IPS-20b (cell line): ENCODE measurements at regions not wholly inside any gene's neighbourhood (a gene's known extent, or its start where the extent isn't known, plus 50 kb on each side); places are given as distances from the start of the nearest gene placed in this dataset.

Experiments used
- H3K27ac ChIP-seq: one replicate; pipeline ENCODE4 v1.5.1; 2013; ENCODE audit warnings: low read length
- H3K27me3 ChIP-seq: 2 replicates; pipeline ENCODE4 v1.6.1; 2013; ENCODE audit warnings: mild to moderate bottlenecking, low read length, inconsistent platforms; ENCODE audit not compliant: insufficient read depth
- H3K36me3 ChIP-seq: 2 replicates; pipeline ENCODE4 v1.6.1; 2013; ENCODE audit warnings: low read depth, mild to moderate bottlenecking, inconsistent platforms, low read length, moderate library complexity; ENCODE audit not compliant: insufficient read depth
- H3K4me1 ChIP-seq: 2 replicates; pipeline ENCODE4 v1.6.1; 2013; ENCODE audit warnings: mild to moderate bottlenecking, control low read depth, inconsistent platforms, low read length, moderate library complexity; ENCODE audit not compliant: insufficient read depth
- H3K4me3 ChIP-seq: 2 replicates; pipeline ENCODE4 v1.5.1; 2013; ENCODE audit warnings: mild to moderate bottlenecking, low read length, inconsistent platforms
- H3K9ac ChIP-seq: 2 replicates; pipeline ENCODE4 v1.6.1; 2013; ENCODE audit warnings: low read depth, mild to moderate bottlenecking, inconsistent platforms, low read length, moderate library complexity
- H3K9me3 ChIP-seq: 2 replicates; pipeline ENCODE4 v1.6.1; 2013; ENCODE audit warnings: mild to moderate bottlenecking, low read depth, low read length, inconsistent platforms; ENCODE audit not compliant: insufficient read depth

- Histone ChIP-seq H3K9me3 (no peaks in the 10 kb centered on the region), H3K36me3 (no peaks in the 10 kb centered on the region), H3K27ac (no peak overlapping the region), H3K4me3 (no peak overlapping the region), H3K9ac (no peak overlapping the region), H3K27me3 (no peaks in the 10 kb centered on the region), H3K4me1 (no peaks in the 10 kb centered on the region)
Observed at GRCh38 chr2:155080373-155080772, 381.9 kb downstream of the KCNJ3 start.

GRCh38 chr2:155070489-155070888 is 372.0 kb downstream of the KCNJ3 start:
- no peak overlapping the region for H3K9ac ChIP-seq
- H3K4me1 ChIP-seq: no peaks in the 10 kb centered on the region
- H3K9me3 ChIP-seq: no peaks in the 10 kb centered on the region

GRCh38 chr2:155062922-155063258 is 364.4 kb downstream of the KCNJ3 start:
- H3K4me3 ChIP-seq: no peak overlapping the region
- H3K9ac ChIP-seq: no peak overlapping the region
- no peaks in the 10 kb centered on the region for H3K27me3 ChIP-seq
- no peak overlapping the region for H3K27ac ChIP-seq
- H3K9me3 ChIP-seq: no peaks in the 10 kb centered on the region
- H3K36me3 ChIP-seq: no peaks in the 10 kb centered on the region
- no peaks in the 10 kb centered on the region for H3K4me1 ChIP-seq

More at GRCh38 chr2:155070489-155070888, 372.0 kb downstream of the KCNJ3 start:
- Histone ChIP-seq H3K36me3 (no peaks in the 10 kb centered on the region), H3K27ac (no peak overlapping the region), H3K27me3 (no peaks in the 10 kb centered on the region), H3K4me3 (no peak overlapping the region)

GRCh38 chr2:155062250-155062921 is 363.9 kb downstream of the KCNJ3 start:
- H3K36me3 ChIP-seq: no peaks in the 10 kb centered on the region
- H3K9ac ChIP-seq: no peak overlapping the region
- no peak overlapping the region for H3K27ac ChIP-seq
- H3K9me3 ChIP-seq: no peaks in the 10 kb centered on the region
- no peak overlapping the region for H3K4me3 ChIP-seq
- no peaks in the 10 kb centered on the region for H3K4me1 ChIP-seq
- no peaks in the 10 kb centered on the region for H3K27me3 ChIP-seq

- H3K27ac ChIP-seq: no peak overlapping the region
- H3K4me1 ChIP-seq: no peaks in the 10 kb centered on the region
- no peaks in the 10 kb centered on the region for H3K27me3 ChIP-seq
- no peak overlapping the region for H3K9ac ChIP-seq
- H3K36me3 ChIP-seq: no peaks in the 10 kb centered on the region
- H3K9me3 ChIP-seq: no peaks in the 10 kb centered on the region
- no peak overlapping the region for H3K4me3 ChIP-seq
Observed at GRCh38 chr2:155060896-155061295, 362.4 kb downstream of the KCNJ3 start.

- no peaks in the 10 kb centered on the region for H3K27me3 ChIP-seq
- no peak overlapping the region for H3K27ac ChIP-seq
- H3K9me3 ChIP-seq: no peaks in the 10 kb centered on the region
- H3K9ac ChIP-seq: no peak overlapping the region
- no peaks in the 10 kb centered on the region for H3K36me3 ChIP-seq
- no peak overlapping the region for H3K4me3 ChIP-seq
- no peaks in the 10 kb centered on the region; the same call in 1 of the 2 replicates for H3K4me1 ChIP-seq
Observed at GRCh38 chr2:155054712-155055111, 356.2 kb downstream of the KCNJ3 start.

GRCh38 chr2:155043097-155043496 is 344.6 kb downstream of the KCNJ3 start:
- H3K9me3 ChIP-seq: no peaks in the 10 kb centered on the region
- no peaks in the 10 kb centered on the region for H3K36me3 ChIP-seq
- H3K27me3 ChIP-seq: no peaks in the 10 kb centered on the region
- H3K4me3 ChIP-seq: no peak overlapping the region
- H3K4me1 ChIP-seq: no peaks in the 10 kb centered on the region
- H3K9ac ChIP-seq: no peak overlapping the region
- no peak overlapping the region for H3K27ac ChIP-seq

GRCh38 chr2:155035308-155035707 is 336.8 kb downstream of the KCNJ3 start:
- H3K27me3 ChIP-seq: no peaks in the 10 kb centered on the region
- H3K4me3 ChIP-seq: no peak overlapping the region
- no peaks in the 10 kb centered on the region for H3K9me3 ChIP-seq
- no peaks in the 10 kb centered on the region for H3K36me3 ChIP-seq
- H3K27ac ChIP-seq: no peak overlapping the region
- H3K9ac ChIP-seq: no peak overlapping the region
- H3K4me1 ChIP-seq: no peaks in the 10 kb centered on the region

GRCh38 chr2:155033652-155034051 is 335.2 kb downstream of the KCNJ3 start:
- Histone ChIP-seq H3K27ac (no peak overlapping the region), H3K9me3 (no peaks in the 10 kb centered on the region), H3K4me1 (no peaks in the 10 kb centered on the region), H3K9ac (no peak overlapping the region), H3K4me3 (no peak overlapping the region), H3K36me3 (no peaks in the 10 kb centered on the region), H3K27me3 (no peaks in the 10 kb centered on the region)

- no peak overlapping the region for H3K4me3 ChIP-seq
- H3K4me1 ChIP-seq: no peaks in the 10 kb centered on the region
- no peaks in the 10 kb centered on the region for H3K27me3 ChIP-seq
- no peaks in the 10 kb centered on the region for H3K9me3 ChIP-seq
- no peaks in the 10 kb centered on the region for H3K36me3 ChIP-seq
- no peak overlapping the region for H3K9ac ChIP-seq
- H3K27ac ChIP-seq: no peak overlapping the region
Observed at GRCh38 chr2:155030296-155030695, 331.8 kb downstream of the KCNJ3 start.

GRCh38 chr2:155026651-155027174 is 328.2 kb downstream of the KCNJ3 start:
- no peaks in the 10 kb centered on the region for H3K36me3 ChIP-seq
- H3K27me3 ChIP-seq: no peaks in the 10 kb centered on the region
- no peak overlapping the region for H3K9ac ChIP-seq
- H3K4me1 ChIP-seq: no peaks in the 10 kb centered on the region
- H3K27ac ChIP-seq: no peak overlapping the region
- no peaks in the 10 kb centered on the region for H3K9me3 ChIP-seq
- no peak overlapping the region for H3K4me3 ChIP-seq

GRCh38 chr2:155023674-155024073 is 325.2 kb downstream of the KCNJ3 start:
- no peak overlapping the region for H3K27ac ChIP-seq
- no peaks in the 10 kb centered on the region for H3K27me3 ChIP-seq
- no peak overlapping the region for H3K4me3 ChIP-seq
- H3K4me1 ChIP-seq: no peaks in the 10 kb centered on the region
- no peaks in the 10 kb centered on the region for H3K36me3 ChIP-seq
- H3K9me3 ChIP-seq: no peaks in the 10 kb centered on the region
- no peak overlapping the region for H3K9ac ChIP-seq
